T-helper 1 cell (primary cell): ENCODE measurements at regions not wholly inside any gene's neighbourhood (a gene's known extent, or its start where the extent isn't known, plus 50 kb on each side); places are given as distances from the start of the nearest gene placed in this dataset.
A peak's percentile ranks its signal among the peaks of the same experiment; 100 is the strongest.

Source experiments
- DNase-seq, 5 donors: peaks; one replicate each; pipeline ENCODE4 v3.0.0-alpha.2; 2012 to 2020

GRCh38 chr12:97989366-97989940, 525.9 kb upstream of the TMPO start:
- DNase-seq = no peak

GRCh38 chr12:97994746-97995484, 520.5 kb upstream of the TMPO start:
- DNase-seq = no peak

- no peak for DNase-seq
These were observed 519.8 kb upstream of the TMPO start for GRCh38 chr12:97995559-97995958.

GRCh38 chr12:98001430-98001829, 514.0 kb upstream of the TMPO start:
- no peak for DNase-seq

GRCh38 chr12:98002887-98003493, 512.4 kb upstream of the TMPO start:
- peak in 1 of 5 donors; percentile 23 for DNase-seq

- no peak for DNase-seq
These were observed 507.4 kb upstream of the TMPO start for GRCh38 chr12:98007963-98008362.

GRCh38 chr12:98013560-98013959, 501.8 kb upstream of the TMPO start:
- DNase-seq = no peak

GRCh38 chr12:98018836-98019235, 496.6 kb upstream of the TMPO start:
- no peak for DNase-seq

GRCh38 chr12:98020376-98020775, 495.0 kb upstream of the TMPO start:
- DNase-seq = no peak

- no peak for DNase-seq
These were observed 492.4 kb upstream of the TMPO start for GRCh38 chr12:98022961-98023360.

GRCh38 chr12:98037401-98038140, 477.8 kb upstream of the TMPO start:
- DNase-seq = no peak

GRCh38 chr12:98042668-98043067, 472.7 kb upstream of the TMPO start:
- no peak for DNase-seq

GRCh38 chr12:98045395-98045794, 470.0 kb upstream of the TMPO start:
- no peak for DNase-seq

GRCh38 chr12:98048326-98048725, 467.1 kb upstream of the TMPO start:
- DNase-seq = no peak

- DNase-seq = no peak
These were observed 462.2 kb upstream of the TMPO start for GRCh38 chr12:98053202-98053601.

GRCh38 chr12:98057701-98058100, 457.7 kb upstream of the TMPO start:
- DNase-seq = no peak

- no peak for DNase-seq
These were observed 457.2 kb upstream of the TMPO start for GRCh38 chr12:98058213-98058612.

- DNase-seq = no peak
These were observed 456.6 kb upstream of the TMPO start for GRCh38 chr12:98058838-98059237.

GRCh38 chr12:98059659-98060343, 455.6 kb upstream of the TMPO start:
- no peak for DNase-seq

- DNase-seq = no peak
These were observed 455.0 kb upstream of the TMPO start for GRCh38 chr12:98060411-98060810.

GRCh38 chr12:98062464-98063245, 452.7 kb upstream of the TMPO start:
- no peak for DNase-seq

GRCh38 chr12:98064501-98064900, 450.9 kb upstream of the TMPO start:
- DNase-seq = no peak
